Peyer's patch (tissue), 4 donors: ENCODE measurements at regions not wholly inside any gene's neighbourhood (a gene's known extent, or its start where the extent isn't known, plus 50 kb on each side); places are given as distances from the start of the nearest gene placed in this dataset.

ENCODE experiments used
- DNase-seq, 3 donors: peaks; one replicate each; pipeline ENCODE4 v3.0.0-alpha.2; 2017 to 2019
- H3K27ac ChIP-seq, 4 donors: fragments of 200-600 bp; sonication (generic); one replicate each; pipeline ENCODE4 v1.5.1; 2016 to 2019
- H3K27me3 ChIP-seq, 2 donors: fragments of 200-600 bp; sonication (generic); one replicate each; pipeline ENCODE4 v1.5.1; 2019
- H3K36me3 ChIP-seq, 3 donors: fragments of 200-600 bp; sonication (generic); one replicate each; pipeline ENCODE4 v1.5.1; 2016 to 2019
- H3K4me1 ChIP-seq, 4 donors: fragments of 200-600 bp; sonication (generic); one replicate each; pipeline ENCODE4 v1.5.1; 2016 to 2019
- H3K4me3 ChIP-seq, 4 donors: fragments of 200-600 bp; sonication (generic); 1 replicate in 3 of 4; 2 replicates in 1 of 4; pipeline ENCODE4 v1.5.1; 2016 to 2019; ENCODE audit warnings: mild to moderate bottlenecking in 1 of 4
- H3K9me3 ChIP-seq, 4 donors: fragments of 200-600 bp; sonication (generic); one replicate each; pipeline ENCODE4 v1.5.1; 2016 to 2019; ENCODE audit warnings: mild to moderate bottlenecking in 1 of 4
- POLR2A ChIP-seq, 2 donors: fragments of 450-650 bp; IDR thresholded peaks; one replicate each; pipeline ENCODE4 v1.5.1; 2017; ENCODE audit warnings: antibody characterized with exemption in 2 of 2, mild to moderate bottlenecking in 2 of 2, moderate library complexity in 2 of 2
- TF ChIP-seq, protein P1 (sequence below), 6 experiments: fragments of 450-650 bp in 4 of 6; fragments of 200-600 bp in 2 of 6; sonication (generic) in 1 of 6; IDR thresholded peaks; one replicate each; pipeline ENCODE4 v1.5.1; 2017 to 2019; ENCODE audit warnings: antibody characterized with exemption in 6 of 6, mild to moderate bottlenecking in 3 of 6, moderate library complexity in 1 of 6

DNA sequence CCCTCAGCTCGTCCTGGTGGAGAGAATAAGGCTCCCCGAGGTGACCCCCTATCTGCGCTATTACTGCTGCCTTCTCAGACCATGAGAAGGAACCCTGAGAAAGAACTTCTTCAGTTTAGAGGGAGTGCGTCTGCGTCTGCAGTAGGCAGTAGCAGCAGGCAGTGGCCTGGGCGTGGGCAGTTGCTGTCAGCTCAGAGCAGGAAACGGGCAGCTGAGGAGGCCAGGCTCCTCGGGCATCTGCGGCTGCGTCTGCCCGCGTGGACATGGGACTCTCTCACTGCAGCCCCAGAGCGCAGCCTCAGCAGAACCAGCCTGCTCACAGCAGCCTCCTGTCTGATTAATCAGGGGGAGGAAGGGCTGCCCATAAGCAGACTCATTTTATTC, 49.8 kb upstream of the FCN1 start:
- Histone ChIP-seq H3K4me1 (no peaks in the 10 kb centered on the region), H3K4me3 (no peak overlapping the region), H3K36me3 (no peaks in the 10 kb centered on the region), H3K27me3 (no peaks in the 10 kb centered on the region), H3K27ac (no peak overlapping the region), H3K9me3 (no peaks in the 10 kb centered on the region)
- DNase-seq: peak in 2 of 3 donors; percentile 36 to 40
- no peak for TF ChIP-seq POLR2A (IDR thresholded peaks at IDR 0.05)
- TF ChIP-seq, protein P1, sequence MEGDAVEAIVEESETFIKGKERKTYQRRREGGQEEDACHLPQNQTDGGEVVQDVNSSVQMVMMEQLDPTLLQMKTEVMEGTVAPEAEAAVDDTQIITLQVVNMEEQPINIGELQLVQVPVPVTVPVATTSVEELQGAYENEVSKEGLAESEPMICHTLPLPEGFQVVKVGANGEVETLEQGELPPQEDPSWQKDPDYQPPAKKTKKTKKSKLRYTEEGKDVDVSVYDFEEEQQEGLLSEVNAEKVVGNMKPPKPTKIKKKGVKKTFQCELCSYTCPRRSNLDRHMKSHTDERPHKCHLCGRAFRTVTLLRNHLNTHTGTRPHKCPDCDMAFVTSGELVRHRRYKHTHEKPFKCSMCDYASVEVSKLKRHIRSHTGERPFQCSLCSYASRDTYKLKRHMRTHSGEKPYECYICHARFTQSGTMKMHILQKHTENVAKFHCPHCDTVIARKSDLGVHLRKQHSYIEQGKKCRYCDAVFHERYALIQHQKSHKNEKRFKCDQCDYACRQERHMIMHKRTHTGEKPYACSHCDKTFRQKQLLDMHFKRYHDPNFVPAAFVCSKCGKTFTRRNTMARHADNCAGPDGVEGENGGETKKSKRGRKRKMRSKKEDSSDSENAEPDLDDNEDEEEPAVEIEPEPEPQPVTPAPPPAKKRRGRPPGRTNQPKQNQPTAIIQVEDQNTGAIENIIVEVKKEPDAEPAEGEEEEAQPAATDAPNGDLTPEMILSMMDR (IDR thresholded peaks at IDR 0.05): no peak

- no peak overlapping the region for H3K4me3 ChIP-seq
- H3K36me3 ChIP-seq: no peaks in the 10 kb centered on the region
- no peaks in the 10 kb centered on the region for H3K4me1 ChIP-seq
- TF ChIP-seq, protein P1 (IDR thresholded peaks at IDR 0.05): no peak
- no peak for TF ChIP-seq POLR2A (IDR thresholded peaks at IDR 0.05)
- peak in 2 of 3 donors; percentile 20 to 25 for DNase-seq
- no peaks in the 10 kb centered on the region for H3K27me3 ChIP-seq
- no peak overlapping the region for H3K27ac ChIP-seq
- H3K9me3 ChIP-seq: no peaks in the 10 kb centered on the region
These were observed 50.5 kb upstream of the FCN1 start for GRCh38 chr9:134968011-134968822.

- TF ChIP-seq, protein P1 (IDR thresholded peaks at IDR 0.05): no peak
- peak in 1 of 3 donors; percentile 12 for DNase-seq
- Histone ChIP-seq H3K27ac (no peak overlapping the region), H3K9me3 (no peaks in the 10 kb centered on the region), H3K4me1 (no peaks in the 10 kb centered on the region), H3K36me3 (no peaks in the 10 kb centered on the region), H3K27me3 (no peaks in the 10 kb centered on the region), H3K4me3 (no peak overlapping the region)
These were observed 51.0 kb upstream of the FCN1 start for GRCh38 chr9:134968823-134969090.

GRCh38 chr9:134969156-134970045, 51.7 kb upstream of the FCN1 start:
- no peaks in the 10 kb centered on the region for H3K4me1 ChIP-seq
- no peaks in the 10 kb centered on the region for H3K36me3 ChIP-seq
- TF ChIP-seq, protein P1 (IDR thresholded peaks at IDR 0.05): no peak
- TF ChIP-seq POLR2A (IDR thresholded peaks at IDR 0.05): no peak
- H3K9me3 ChIP-seq: no peaks in the 10 kb centered on the region
- peak in 2 of 3 donors; percentile 15 to 28 for DNase-seq
- no peak overlapping the region for H3K4me3 ChIP-seq
- H3K27ac ChIP-seq: no peak overlapping the region
- no peaks in the 10 kb centered on the region for H3K27me3 ChIP-seq

DNA sequence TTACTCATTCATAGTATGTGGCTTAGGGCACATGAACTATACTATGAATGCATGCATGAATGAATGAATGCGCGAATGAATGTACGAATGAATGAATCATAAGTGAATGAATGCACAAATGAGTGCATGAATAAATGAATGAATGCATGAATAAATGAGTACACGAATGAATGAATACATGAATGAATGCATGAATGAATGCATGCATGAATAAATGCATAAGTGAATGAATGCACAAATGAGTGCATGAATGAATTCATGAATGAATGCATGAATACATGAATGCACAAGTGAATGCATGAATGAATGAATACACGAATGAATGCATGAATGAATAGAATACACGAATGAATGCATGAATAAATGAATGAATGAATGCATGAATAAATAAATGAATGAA, 52.5 kb upstream of the FCN1 start:
- Histone ChIP-seq H3K4me3 (no peak overlapping the region), H3K27ac (no peak overlapping the region), H3K4me1 (no peaks in the 10 kb centered on the region), H3K9me3 (no peaks in the 10 kb centered on the region), H3K36me3 (no peaks in the 10 kb centered on the region), H3K27me3 (no peaks in the 10 kb centered on the region)
- DNase-seq: no peak
- no peak for TF ChIP-seq POLR2A (IDR thresholded peaks at IDR 0.05)
- TF ChIP-seq, protein P1 (IDR thresholded peaks at IDR 0.05): no peak
